WTC11 (cell line): ENCODE measurements at regions not wholly inside any gene's neighbourhood (a gene's known extent, or its start where the extent isn't known, plus 50 kb on each side); places are given as distances from the start of the nearest gene placed in this dataset.

Experiments used
- MXD4 ChIP-seq: fragments of 250-450 bp; sonication (Bioruptor Pico); IDR thresholded peaks from 2 replicates; pipeline ENCODE4 v1.8.0; 2021; ENCODE audit warnings: mild to moderate bottlenecking, moderate library complexity, borderline replicate concordance
- ZNF232 ChIP-seq: sonication (generic); formaldehyde crosslinking; IDR thresholded peaks from 2 replicates; pipeline ENCODE4 v1.8.0; 2022; ENCODE audit warnings: mild to moderate bottlenecking, missing genetic modification reagents
- TF ChIP-seq, protein P1 (sequence below): sonication (generic); formaldehyde crosslinking; IDR thresholded peaks from 2 replicates; pipeline ENCODE4 v1.8.1; 2022; ENCODE audit warnings: mild to moderate bottlenecking, moderate library complexity, missing genetic modification reagents

DNA sequence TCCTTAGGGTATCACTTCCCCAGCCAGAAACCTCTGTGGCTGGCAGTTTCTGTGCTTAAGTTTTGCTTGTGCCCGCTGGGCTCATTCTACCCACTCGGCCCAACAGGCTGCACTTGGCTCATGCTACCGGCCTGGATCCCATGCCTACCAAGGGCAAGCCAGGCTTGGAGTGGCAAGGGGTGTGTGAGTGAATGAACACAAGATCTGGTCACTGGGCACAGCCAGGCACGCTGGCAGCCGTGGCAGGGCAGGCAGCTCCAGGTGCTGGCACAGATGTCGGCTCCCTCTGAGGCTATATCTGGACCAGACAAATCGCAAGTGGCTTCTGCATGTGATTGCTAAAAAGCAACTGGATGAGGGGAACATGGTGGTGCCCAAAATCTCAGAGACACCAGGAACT is 740.5 kb upstream of the B3GALT2 start:
- TF ChIP-seq, protein P1, sequence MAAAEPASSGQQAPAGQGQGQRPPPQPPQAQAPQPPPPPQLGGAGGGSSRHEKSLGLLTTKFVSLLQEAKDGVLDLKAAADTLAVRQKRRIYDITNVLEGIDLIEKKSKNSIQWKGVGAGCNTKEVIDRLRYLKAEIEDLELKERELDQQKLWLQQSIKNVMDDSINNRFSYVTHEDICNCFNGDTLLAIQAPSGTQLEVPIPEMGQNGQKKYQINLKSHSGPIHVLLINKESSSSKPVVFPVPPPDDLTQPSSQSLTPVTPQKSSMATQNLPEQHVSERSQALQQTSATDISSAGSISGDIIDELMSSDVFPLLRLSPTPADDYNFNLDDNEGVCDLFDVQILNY, result no peak
- no peak for TF ChIP-seq ZNF232 (CRISPR knock-in tag)
- TF ChIP-seq MXD4, result no peak
